Testis (tissue), 2 donors: ENCODE measurements at regions not wholly inside any gene's neighbourhood (a gene's known extent, or its start where the extent isn't known, plus 50 kb on each side); places are given as distances from the start of the nearest gene placed in this dataset.

Experiments used
- POLR2A ChIP-seq: fragments of 450-650 bp; IDR thresholded peaks from one replicate; pipeline ENCODE4 v1.6.1; 2017; ENCODE audit warnings: antibody characterized with exemption, mild to moderate bottlenecking, moderate library complexity
- TF ChIP-seq, protein P1 (sequence below), 3 experiments: fragments of 450-650 bp in 2 of 3; fragments of 200-600 bp in 1 of 3; sonication (generic) in 1 of 3; IDR thresholded peaks; one replicate each; pipeline ENCODE4 v1.5.1; 2016 to 2019; ENCODE audit warnings: antibody characterized with exemption in 3 of 3, mild to moderate bottlenecking in 2 of 3, moderate library complexity in 1 of 3

- TF ChIP-seq, protein P1, sequence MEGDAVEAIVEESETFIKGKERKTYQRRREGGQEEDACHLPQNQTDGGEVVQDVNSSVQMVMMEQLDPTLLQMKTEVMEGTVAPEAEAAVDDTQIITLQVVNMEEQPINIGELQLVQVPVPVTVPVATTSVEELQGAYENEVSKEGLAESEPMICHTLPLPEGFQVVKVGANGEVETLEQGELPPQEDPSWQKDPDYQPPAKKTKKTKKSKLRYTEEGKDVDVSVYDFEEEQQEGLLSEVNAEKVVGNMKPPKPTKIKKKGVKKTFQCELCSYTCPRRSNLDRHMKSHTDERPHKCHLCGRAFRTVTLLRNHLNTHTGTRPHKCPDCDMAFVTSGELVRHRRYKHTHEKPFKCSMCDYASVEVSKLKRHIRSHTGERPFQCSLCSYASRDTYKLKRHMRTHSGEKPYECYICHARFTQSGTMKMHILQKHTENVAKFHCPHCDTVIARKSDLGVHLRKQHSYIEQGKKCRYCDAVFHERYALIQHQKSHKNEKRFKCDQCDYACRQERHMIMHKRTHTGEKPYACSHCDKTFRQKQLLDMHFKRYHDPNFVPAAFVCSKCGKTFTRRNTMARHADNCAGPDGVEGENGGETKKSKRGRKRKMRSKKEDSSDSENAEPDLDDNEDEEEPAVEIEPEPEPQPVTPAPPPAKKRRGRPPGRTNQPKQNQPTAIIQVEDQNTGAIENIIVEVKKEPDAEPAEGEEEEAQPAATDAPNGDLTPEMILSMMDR (IDR thresholded peaks at IDR 0.05), result no peak
- no peak for TF ChIP-seq POLR2A
Observed at GRCh38 chr7:110454713-110455112, 636.2 kb upstream of the LRRN3 start.
